K562 (cell line): ENCODE measurements at regions not wholly inside any gene's neighbourhood (a gene's known extent, or its start where the extent isn't known, plus 50 kb on each side); places are given as distances from the start of the nearest gene placed in this dataset.

Experiments
- CREM ChIP-seq: IDR thresholded peaks from 2 replicates; pipeline ENCODE4 v1.6.1; 2014; ENCODE audit warnings: antibody characterized with exemption, low read depth
- FOXP1 ChIP-seq: sonication (generic); formaldehyde crosslinking; IDR thresholded peaks from 2 replicates; pipeline ENCODE4 v1.8.0; 2022; ENCODE audit warnings: mild to moderate bottlenecking, missing genetic modification reagents
- HNRNPK ChIP-seq: fragments of 200-400 bp; formaldehyde crosslinking; IDR thresholded peaks from one replicate; pipeline ENCODE4 v1.6.1; 2018; ENCODE audit warnings: mild to moderate bottlenecking, low read depth, low read length; ENCODE audit not compliant: poor library complexity, severe bottlenecking
- NFE2L1 ChIP-seq: fragments of 450-650 bp; IDR thresholded peaks from 2 replicates; pipeline ENCODE4 v1.6.1; 2016; ENCODE audit warnings: missing genetic modification characterization, low read depth, mild to moderate bottlenecking, missing compliant biosample characterization, moderate library complexity, borderline replicate concordance
- RBM15 ChIP-seq: fragments of 200-400 bp; formaldehyde crosslinking; IDR thresholded peaks from 2 replicates; pipeline ENCODE4 v1.6.1; 2018; ENCODE audit warnings: mild to moderate bottlenecking, low read length, moderate library complexity; ENCODE audit not compliant: insufficient read depth
- SRSF9 ChIP-seq: fragments of 200-400 bp; formaldehyde crosslinking; IDR thresholded peaks from 2 replicates; pipeline ENCODE4 v1.6.1; 2017; ENCODE audit warnings: low read depth, low read length, borderline replicate concordance
- TEAD4 ChIP-seq, 2 experiments: sonication (generic) in 1 of 2; formaldehyde crosslinking in 1 of 2; IDR thresholded peaks; 2 replicates each; pipeline versions ENCODE4 v1.6.1 to v1.8.0; 2012 to 2022; ENCODE audit warnings: borderline replicate concordance in 1 of 2, inconsistent platforms in 1 of 2, low read length in 1 of 2, mild to moderate bottlenecking in 1 of 2, missing genetic modification reagents in 1 of 2
- ZC3H11A ChIP-seq: IDR thresholded peaks from 2 replicates; pipeline ENCODE4 v1.6.1; 2012; ENCODE audit warnings: low read depth, low read length, improper control_type of control experiment
- TF ChIP-seq, protein P1 (sequence below), 3 experiments: IDR thresholded peaks in 2 of 3; conservative IDR thresholded peaks in 1 of 3; 2 replicates each; pipeline ENCODE4 v1.5.1; 2011 to 2012; ENCODE audit warnings: low read length in 3 of 3, mild to moderate bottlenecking in 3 of 3, control low read depth in 2 of 3, improper control_type of control experiment in 1 of 3, inconsistent platforms in 1 of 3, low read depth in 1 of 3, mixed read lengths in 1 of 3, moderate library complexity in 1 of 3; ENCODE audit not compliant: insufficient read depth in 2 of 3

DNA sequence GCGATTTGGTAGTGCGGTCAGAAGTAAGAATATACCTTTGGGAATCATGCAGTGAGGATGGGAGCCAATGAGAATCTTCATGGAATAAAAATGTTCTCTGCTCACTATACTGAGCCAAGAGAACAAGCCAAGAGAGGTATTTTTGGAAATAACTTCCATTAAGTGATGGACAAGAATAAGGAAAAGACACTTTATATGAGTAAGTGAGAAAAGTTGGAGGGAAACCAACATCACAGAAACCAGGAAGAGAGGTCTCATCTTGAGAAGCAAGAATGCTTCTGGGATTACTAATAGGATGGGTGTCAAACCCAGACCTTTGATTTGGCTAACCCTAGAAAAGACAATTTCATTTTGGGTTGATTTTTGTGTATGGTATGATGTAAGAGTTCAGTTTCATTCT, 181.2 kb upstream of the JAG1 start:
- TF ChIP-seq, protein P1, sequence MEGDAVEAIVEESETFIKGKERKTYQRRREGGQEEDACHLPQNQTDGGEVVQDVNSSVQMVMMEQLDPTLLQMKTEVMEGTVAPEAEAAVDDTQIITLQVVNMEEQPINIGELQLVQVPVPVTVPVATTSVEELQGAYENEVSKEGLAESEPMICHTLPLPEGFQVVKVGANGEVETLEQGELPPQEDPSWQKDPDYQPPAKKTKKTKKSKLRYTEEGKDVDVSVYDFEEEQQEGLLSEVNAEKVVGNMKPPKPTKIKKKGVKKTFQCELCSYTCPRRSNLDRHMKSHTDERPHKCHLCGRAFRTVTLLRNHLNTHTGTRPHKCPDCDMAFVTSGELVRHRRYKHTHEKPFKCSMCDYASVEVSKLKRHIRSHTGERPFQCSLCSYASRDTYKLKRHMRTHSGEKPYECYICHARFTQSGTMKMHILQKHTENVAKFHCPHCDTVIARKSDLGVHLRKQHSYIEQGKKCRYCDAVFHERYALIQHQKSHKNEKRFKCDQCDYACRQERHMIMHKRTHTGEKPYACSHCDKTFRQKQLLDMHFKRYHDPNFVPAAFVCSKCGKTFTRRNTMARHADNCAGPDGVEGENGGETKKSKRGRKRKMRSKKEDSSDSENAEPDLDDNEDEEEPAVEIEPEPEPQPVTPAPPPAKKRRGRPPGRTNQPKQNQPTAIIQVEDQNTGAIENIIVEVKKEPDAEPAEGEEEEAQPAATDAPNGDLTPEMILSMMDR (IDR thresholded peaks at IDR 0.05 in 2 of 3, conservative IDR thresholded peaks at IDR 0.05 in 1 of 3; ENCODE audit: insufficient read depth in 2 of 3, low read depth in 1 of 3, low read length in 3 of 3): no peak
- TF ChIP-seq ZC3H11A: no peak
- TF ChIP-seq HNRNPK: no peak
- TF ChIP-seq NFE2L1: no peak
- no peak for TF ChIP-seq SRSF9
- no peak for TF ChIP-seq CREM
- no peak for TF ChIP-seq RBM15
- TF ChIP-seq FOXP1 (CRISPR knock-in tag): no peak
- no peak for TF ChIP-seq TEAD4 (IDR thresholded peaks at IDR 0.05; ENCODE audit: low read length)
- TF ChIP-seq TEAD4 (CRISPR knock-in tag; IDR thresholded peaks at IDR 0.05; ENCODE audit: borderline replicate concordance): no peak
